ENCODE measurements at regions not wholly inside any gene's neighbourhood (a gene's known extent, or its start where the extent isn't known, plus 50 kb on each side); places are given as distances from the start of the nearest gene placed in this dataset.

GRCh38 chr2:121976926-121977325 lies 221.5 kb downstream of the TSN start (continued):
- no peak for TF ChIP-seq SUZ12 (IDR thresholded peaks at IDR 0.05; ENCODE audit: low read length)
- no peak for TF ChIP-seq ASH2L (IDR thresholded peaks at IDR 0.05; ENCODE audit: low read length)
- TF ChIP-seq, protein P1, sequence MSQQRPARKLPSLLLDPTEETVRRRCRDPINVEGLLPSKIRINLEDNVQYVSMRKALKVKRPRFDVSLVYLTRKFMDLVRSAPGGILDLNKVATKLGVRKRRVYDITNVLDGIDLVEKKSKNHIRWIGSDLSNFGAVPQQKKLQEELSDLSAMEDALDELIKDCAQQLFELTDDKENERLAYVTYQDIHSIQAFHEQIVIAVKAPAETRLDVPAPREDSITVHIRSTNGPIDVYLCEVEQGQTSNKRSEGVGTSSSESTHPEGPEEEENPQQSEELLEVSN (IDR thresholded peaks at IDR 0.05), result no peak
- no peak for TF ChIP-seq NANOG (IDR thresholded peaks at IDR 0.05; ENCODE audit: insufficient read depth, low read depth, low read length, poor library complexity, severe bottlenecking)
